ENCODE measurements at regions not wholly inside any gene's neighbourhood (a gene's known extent, or its start where the extent isn't known, plus 50 kb on each side); places are given as distances from the start of the nearest gene placed in this dataset.

- TF ChIP-seq EZH2phosphoT487 (IDR thresholded peaks at IDR 0.05; ENCODE audit: insufficient read depth, low read depth) (no peak), EZH2 (IDR thresholded peaks at IDR 0.05; ENCODE audit: insufficient read depth, poor library complexity, severe bottlenecking) (no peak)
These were observed 213.1 kb upstream of the GAS1 start for GRCh38 chr9:87160148-87161102.
